Prostate gland (tissue), 2 donors: ENCODE measurements at regions not wholly inside any gene's neighbourhood (a gene's known extent, or its start where the extent isn't known, plus 50 kb on each side); places are given as distances from the start of the nearest gene placed in this dataset.

Source experiments
- DNase-seq: peaks from one replicate; pipeline ENCODE4 v3.0.0-alpha.2; 2019; ENCODE audit warnings: low spot score
- H3K27ac ChIP-seq, 2 donors: fragments of 200-600 bp; sonication (generic); 2 replicates each; pipeline ENCODE4 v1.5.1; 2017 to 2019
- H3K27me3 ChIP-seq: fragments of 200-600 bp; sonication (generic); replicated peaks from 2 replicates; pipeline ENCODE4 v1.5.1; 2019; ENCODE audit not compliant: insufficient read depth
- H3K36me3 ChIP-seq, 2 donors: fragments of 200-600 bp; sonication (generic); 1 replicate in 1 of 2; 2 replicates in 1 of 2; pipeline versions ENCODE4 v1.5.1 to v1.8.1; 2017 to 2019
- H3K4me1 ChIP-seq: fragments of 200-600 bp; sonication (generic); replicated peaks from 2 replicates; pipeline ENCODE4 v1.5.1; 2019
- H3K4me3 ChIP-seq, 2 donors: fragments of 200-600 bp; sonication (generic); 2 replicates each; pipeline ENCODE4 v1.5.1; 2017 to 2019
- H3K9me3 ChIP-seq: fragments of 200-600 bp; sonication (generic); 2 replicates; pipeline ENCODE4 v1.5.1; 2017
- CTCF ChIP-seq, 4 experiments: fragments of 200-600 bp in 2 of 4; fragments of 450-650 bp in 2 of 4; sonication (generic) in 2 of 4; IDR thresholded peaks; 1 replicate in 3 of 4; 2 replicates in 1 of 4; pipeline ENCODE4 v1.5.1; 2016 to 2019; ENCODE audit warnings: antibody characterized with exemption in 4 of 4, mild to moderate bottlenecking in 2 of 4, moderate library complexity in 2 of 4
- POLR2A ChIP-seq: fragments of 450-650 bp; IDR thresholded peaks from one replicate; pipeline ENCODE4 v1.6.1; 2016; ENCODE audit warnings: antibody characterized with exemption, mild to moderate bottlenecking
- POLR2AphosphoS5 ChIP-seq: sonication (generic); formaldehyde crosslinking; IDR thresholded peaks from one replicate; pipeline ENCODE4 v1.6.1; 2017; ENCODE audit warnings: antibody characterized with exemption
- WGBS: methylation state at CpG from one replicate; pipeline ENCODE4 v1.1.5; 2018; 5-methylcytosine and 5-hydroxymethylcytosine counted together
- intact Hi-C: fragments of 100-400 bp; cut with DNase I; formaldehyde crosslinking; loops from one replicate; pipeline ENCODE4 v1.14.2; 2022

- no peaks in the 10 kb centered on the region for H3K27me3 ChIP-seq
- H3K36me3 ChIP-seq, result no peaks in the 10 kb centered on the region
- no peak for DNase-seq
- TF ChIP-seq POLR2A (no peak), CTCF (IDR thresholded peaks at IDR 0.05) (no peak)
- no peak overlapping the region for H3K4me3 ChIP-seq
- H3K4me1 ChIP-seq, result no peaks in the 10 kb centered on the region
- WGBS, result 90% methylated on average over 4 of the region's 4 CpGs
- H3K27ac ChIP-seq, result no peak overlapping the region
- H3K9me3 ChIP-seq, result no peaks in the 10 kb centered on the region
- intact Hi-C loops, result no loop called here
Measured at GRCh38 chr4:27985522-27985921, 1124.9 kb downstream of the STIM2 start.

GRCh38 chr4:27986476-27986875, 1125.8 kb downstream of the STIM2 start:
- H3K4me3 ChIP-seq, result no peak overlapping the region
- H3K4me1 ChIP-seq, result no peaks in the 10 kb centered on the region
- TF ChIP-seq POLR2A (no peak), POLR2AphosphoS5 (no peak), CTCF (IDR thresholded peaks at IDR 0.05) (no peak)
- no peak for DNase-seq
- 88% methylated on average over 1 of the region's 1 CpG for WGBS
- H3K9me3 ChIP-seq, result no peaks in the 10 kb centered on the region
- no peak overlapping the region for H3K27ac ChIP-seq
- no peaks in the 10 kb centered on the region for H3K36me3 ChIP-seq
- intact Hi-C loops, result no loop called here
- no peaks in the 10 kb centered on the region for H3K27me3 ChIP-seq

GRCh38 chr4:28001698-28002097, 1141.1 kb downstream of the STIM2 start:
- 91% methylated on average over 4 of the region's 4 CpGs for WGBS
- Histone ChIP-seq H3K27ac (no peak overlapping the region), H3K36me3 (no peaks in the 10 kb centered on the region), H3K4me3 (no peak overlapping the region), H3K4me1 (no peaks in the 10 kb centered on the region), H3K27me3 (no peaks in the 10 kb centered on the region), H3K9me3 (no peaks in the 10 kb centered on the region)
- TF ChIP-seq POLR2AphosphoS5, result no peak
- TF ChIP-seq CTCF (IDR thresholded peaks at IDR 0.05), result no peak
- no peak for TF ChIP-seq POLR2A
- intact Hi-C loops, result no loop called here
- no peak for DNase-seq

DNA sequence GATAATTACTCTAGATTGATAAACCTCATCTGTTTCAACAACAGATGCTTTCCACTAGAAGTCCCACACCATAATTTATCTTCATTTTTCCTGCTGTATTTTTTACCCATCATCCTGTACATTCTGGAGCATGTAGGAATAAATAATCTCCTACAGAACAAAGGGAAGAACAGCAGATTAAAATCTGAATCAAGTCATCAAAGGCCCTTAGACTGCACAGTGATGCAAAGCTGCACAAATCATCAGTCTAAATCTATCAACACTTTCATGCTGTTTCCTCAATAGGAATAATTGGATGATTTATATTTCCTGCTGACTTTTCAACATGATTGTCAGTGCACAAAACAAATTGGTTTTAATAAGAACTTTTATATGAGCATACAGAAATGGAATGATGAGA, 1143.9 kb downstream of the STIM2 start:
- TF ChIP-seq CTCF (IDR thresholded peaks at IDR 0.05) (no peak), POLR2A (no peak), POLR2AphosphoS5 (no peak)
- Histone ChIP-seq H3K4me1 (no peaks in the 10 kb centered on the region), H3K27ac (no peak overlapping the region), H3K9me3 (no peaks in the 10 kb centered on the region), H3K27me3 (no peaks in the 10 kb centered on the region), H3K36me3 (no peaks in the 10 kb centered on the region), H3K4me3 (no peak overlapping the region)
- intact Hi-C loops, result no loop called here
- DNase-seq, result no peak

DNA sequence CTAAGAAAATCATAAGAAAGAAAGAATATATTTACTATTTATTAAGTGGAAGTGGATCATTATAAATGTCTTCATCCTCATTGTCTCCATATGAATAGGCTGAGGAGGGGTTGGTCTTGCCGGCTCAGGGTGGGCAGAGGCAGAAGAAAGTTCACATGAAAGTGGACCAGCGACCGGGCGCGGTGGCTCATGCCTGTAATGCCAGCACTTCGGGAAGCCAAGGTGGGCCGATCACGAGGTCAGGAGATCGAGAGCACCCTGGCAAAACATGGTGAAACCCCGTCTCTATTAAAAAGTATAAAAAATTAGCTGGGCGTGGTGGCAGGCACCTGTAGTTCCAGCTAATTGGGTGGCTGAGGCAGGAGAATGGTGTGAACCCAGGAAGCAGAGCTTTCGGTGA, 1145.4 kb downstream of the STIM2 start:
- intact Hi-C loops, result no loop called here
- H3K27ac ChIP-seq, result no peak overlapping the region
- WGBS, result 98% methylated on average over 12 of the region's 12 CpGs
- no peaks in the 10 kb centered on the region for H3K27me3 ChIP-seq
- H3K36me3 ChIP-seq, result no peaks in the 10 kb centered on the region
- no peak for TF ChIP-seq CTCF (IDR thresholded peaks at IDR 0.05)
- no peak for TF ChIP-seq POLR2AphosphoS5
- no peak for TF ChIP-seq POLR2A
- H3K4me1 ChIP-seq, result no peaks in the 10 kb centered on the region
- DNase-seq, result no peak
- H3K9me3 ChIP-seq, result no peaks in the 10 kb centered on the region
- no peak overlapping the region for H3K4me3 ChIP-seq
